D721Med (cell line): ENCODE measurements at regions not wholly inside any gene's neighbourhood (a gene's known extent, or its start where the extent isn't known, plus 50 kb on each side); places are given as distances from the start of the nearest gene placed in this dataset.

Experiments
- DNase-seq: peaks from one replicate; pipeline ENCODE4 v3.0.0; 2011; ENCODE audit warnings: low spot score; ENCODE audit not compliant: insufficient read length
- FAIRE-seq: peaks from 2 replicates; lab custom pipeline; 2011; peaks lifted over from hg19 to GRCh38; lab: Jason Lieb, UNC
- TF ChIP-seq, protein P1 (sequence below): IDR thresholded peaks from 2 replicates; pipeline ENCODE4 v1.5.1; 2012; ENCODE audit warnings: mild to moderate bottlenecking, control low read depth; ENCODE audit not compliant: insufficient read depth; ENCODE audit errors: missing control alignments

GRCh38 chr2:51981783-51982182, 949.9 kb upstream of the NRXN1 start:
- TF ChIP-seq, protein P1, sequence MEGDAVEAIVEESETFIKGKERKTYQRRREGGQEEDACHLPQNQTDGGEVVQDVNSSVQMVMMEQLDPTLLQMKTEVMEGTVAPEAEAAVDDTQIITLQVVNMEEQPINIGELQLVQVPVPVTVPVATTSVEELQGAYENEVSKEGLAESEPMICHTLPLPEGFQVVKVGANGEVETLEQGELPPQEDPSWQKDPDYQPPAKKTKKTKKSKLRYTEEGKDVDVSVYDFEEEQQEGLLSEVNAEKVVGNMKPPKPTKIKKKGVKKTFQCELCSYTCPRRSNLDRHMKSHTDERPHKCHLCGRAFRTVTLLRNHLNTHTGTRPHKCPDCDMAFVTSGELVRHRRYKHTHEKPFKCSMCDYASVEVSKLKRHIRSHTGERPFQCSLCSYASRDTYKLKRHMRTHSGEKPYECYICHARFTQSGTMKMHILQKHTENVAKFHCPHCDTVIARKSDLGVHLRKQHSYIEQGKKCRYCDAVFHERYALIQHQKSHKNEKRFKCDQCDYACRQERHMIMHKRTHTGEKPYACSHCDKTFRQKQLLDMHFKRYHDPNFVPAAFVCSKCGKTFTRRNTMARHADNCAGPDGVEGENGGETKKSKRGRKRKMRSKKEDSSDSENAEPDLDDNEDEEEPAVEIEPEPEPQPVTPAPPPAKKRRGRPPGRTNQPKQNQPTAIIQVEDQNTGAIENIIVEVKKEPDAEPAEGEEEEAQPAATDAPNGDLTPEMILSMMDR = no peak
- DNase-seq (no peak), FAIRE-seq (no peak)

GRCh38 chr2:51976623-51977022, 944.7 kb upstream of the NRXN1 start:
- FAIRE-seq (no peak), DNase-seq (no peak)
- TF ChIP-seq, protein P1 = no peak

- DNase-seq (no peak), FAIRE-seq (no peak)
- TF ChIP-seq, protein P1 = no peak
These were observed 939.2 kb upstream of the NRXN1 start for GRCh38 chr2:51971136-51971535.

GRCh38 chr2:51969347-51969746, 937.4 kb upstream of the NRXN1 start:
- DNase-seq (no peak), FAIRE-seq (peak; percentile 38)
- TF ChIP-seq, protein P1 = no peak

DNA sequence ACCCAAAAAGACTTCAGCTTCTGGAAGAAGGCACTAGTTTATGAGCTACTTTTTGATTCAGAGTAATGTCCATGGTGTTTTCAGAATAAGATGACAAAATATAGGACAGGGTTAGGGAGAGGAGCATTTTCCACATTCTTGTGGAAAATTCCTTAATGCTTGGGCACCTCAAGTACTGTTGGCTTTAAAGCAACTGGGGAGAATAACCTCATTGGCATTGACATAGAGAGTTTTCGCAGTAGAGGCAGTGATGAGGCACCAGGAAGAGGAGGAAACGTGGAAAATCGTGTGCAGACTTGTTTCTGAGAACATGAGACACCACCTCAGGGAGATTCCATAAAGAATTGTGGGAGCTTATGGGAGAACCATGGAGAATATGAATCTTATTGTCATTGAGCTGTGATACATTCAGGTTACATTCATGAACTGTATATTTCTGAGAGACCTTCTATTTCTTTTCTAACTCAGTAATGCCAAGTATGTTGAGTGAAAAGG, 929.0 kb upstream of the NRXN1 start:
- no peak for DNase-seq
- no peak for FAIRE-seq
- TF ChIP-seq, protein P1 = no peak

DNA sequence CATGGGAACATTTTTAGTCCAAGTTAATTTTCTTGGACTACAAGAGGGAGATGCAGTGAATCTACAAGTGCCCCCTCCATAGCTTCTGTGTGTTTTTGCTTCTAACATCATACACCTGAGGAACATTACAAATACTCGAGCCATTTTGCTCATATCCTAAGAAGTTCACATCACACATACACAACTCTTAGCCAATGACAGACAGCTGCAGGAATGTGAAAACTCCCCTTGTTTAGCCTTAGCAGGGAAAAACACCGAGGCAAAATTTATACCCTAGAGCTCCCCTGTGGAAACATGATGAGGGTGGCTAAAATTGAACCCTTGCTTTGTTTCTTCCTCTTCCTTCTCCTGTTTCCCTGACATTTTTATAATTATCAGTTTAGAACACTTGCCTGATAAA, 928.3 kb upstream of the NRXN1 start:
- TF ChIP-seq, protein P1 = no peak
- no peak for DNase-seq
- FAIRE-seq = no peak

GRCh38 chr2:51959696-51960095, 927.8 kb upstream of the NRXN1 start:
- TF ChIP-seq, protein P1 = no peak

More at GRCh38 chr2:51959696-51960095, 927.8 kb upstream of the NRXN1 start:
- FAIRE-seq = no peak
- DNase-seq = no peak
